Activated T-helper 1 cell treated with anti-CD3 and anti-CD28 coated beads, Interleukin-2, amount 50 U/mL, for 16 hours (primary cell): ENCODE measurements at regions not wholly inside any gene's neighbourhood (a gene's known extent, or its start where the extent isn't known, plus 50 kb on each side); places are given as distances from the start of the nearest gene placed in this dataset.

Experiments used
- DNase-seq, 2 donors: peaks; one replicate each; pipeline ENCODE4 v3.0.0-alpha.2; 2020; ENCODE audit warnings: low read depth in 1 of 2, low spot score in 1 of 2

DNA sequence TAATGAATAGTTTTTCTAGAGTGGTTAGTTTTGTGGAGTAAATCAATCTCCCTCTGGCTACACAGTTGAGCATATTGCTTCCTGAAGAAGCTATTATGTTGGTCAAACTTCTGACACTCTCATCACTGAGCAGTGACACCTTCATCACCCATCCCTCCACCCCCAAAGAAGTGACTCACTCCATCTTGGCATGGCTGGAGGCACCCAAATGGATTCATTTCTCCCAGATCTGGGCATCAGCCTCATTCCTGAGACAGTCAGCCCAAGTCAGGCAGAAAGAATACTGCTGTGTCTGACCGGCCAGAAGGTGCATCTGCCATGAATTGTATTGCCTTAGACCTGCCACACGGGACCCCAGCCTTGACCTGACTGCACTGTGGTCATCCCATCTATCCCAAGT, 117.0 kb upstream of the HABP2 start:
- no peak for DNase-seq

GRCh38 chr10:113436851-113437250, 116.0 kb upstream of the HABP2 start:
- no peak for DNase-seq

DNA sequence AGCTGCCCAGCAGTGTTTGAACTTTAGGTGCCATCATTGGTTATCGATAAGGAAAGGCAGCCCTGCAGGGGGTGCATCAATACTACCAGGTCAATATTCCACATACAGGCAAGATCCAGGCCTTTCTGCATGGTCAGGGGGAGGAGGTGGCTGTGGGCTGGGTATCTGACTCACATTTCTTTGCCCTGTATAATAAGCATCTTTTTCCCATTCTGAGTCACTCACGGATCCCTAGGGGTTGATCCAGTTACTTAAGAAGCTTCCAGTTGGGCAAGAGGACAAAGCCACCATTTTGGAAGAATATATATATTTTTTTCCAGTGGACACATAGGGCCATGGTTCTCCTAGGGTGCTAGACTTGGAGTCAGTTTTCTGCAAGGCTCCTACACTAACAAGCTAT, 114.2 kb upstream of the HABP2 start:
- DNase-seq = no peak

GRCh38 chr10:113441220-113441619, 111.6 kb upstream of the HABP2 start:
- DNase-seq = no peak

GRCh38 chr10:113441686-113442270, 111.1 kb upstream of the HABP2 start:
- no peak for DNase-seq

DNA sequence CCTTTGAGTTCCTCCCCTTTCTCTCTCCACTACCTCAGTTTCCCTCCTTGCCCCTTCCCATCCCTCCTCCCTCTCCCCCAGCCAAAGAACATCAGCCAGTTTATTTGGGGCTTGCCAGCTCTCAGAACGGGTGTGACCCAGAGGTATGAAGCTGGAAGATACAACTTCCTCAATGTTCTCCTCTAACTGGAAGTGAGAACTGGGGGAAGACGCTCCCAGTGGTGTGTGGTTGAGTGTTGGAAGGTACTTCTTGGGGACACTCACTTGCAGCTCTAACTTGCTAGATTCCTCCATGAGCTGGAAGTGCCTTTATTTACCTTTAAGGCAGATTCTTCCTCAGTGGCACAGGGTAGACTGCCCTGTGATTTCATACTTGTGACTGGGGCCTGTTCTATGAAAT, 110.5 kb upstream of the HABP2 start:
- no peak for DNase-seq

DNA sequence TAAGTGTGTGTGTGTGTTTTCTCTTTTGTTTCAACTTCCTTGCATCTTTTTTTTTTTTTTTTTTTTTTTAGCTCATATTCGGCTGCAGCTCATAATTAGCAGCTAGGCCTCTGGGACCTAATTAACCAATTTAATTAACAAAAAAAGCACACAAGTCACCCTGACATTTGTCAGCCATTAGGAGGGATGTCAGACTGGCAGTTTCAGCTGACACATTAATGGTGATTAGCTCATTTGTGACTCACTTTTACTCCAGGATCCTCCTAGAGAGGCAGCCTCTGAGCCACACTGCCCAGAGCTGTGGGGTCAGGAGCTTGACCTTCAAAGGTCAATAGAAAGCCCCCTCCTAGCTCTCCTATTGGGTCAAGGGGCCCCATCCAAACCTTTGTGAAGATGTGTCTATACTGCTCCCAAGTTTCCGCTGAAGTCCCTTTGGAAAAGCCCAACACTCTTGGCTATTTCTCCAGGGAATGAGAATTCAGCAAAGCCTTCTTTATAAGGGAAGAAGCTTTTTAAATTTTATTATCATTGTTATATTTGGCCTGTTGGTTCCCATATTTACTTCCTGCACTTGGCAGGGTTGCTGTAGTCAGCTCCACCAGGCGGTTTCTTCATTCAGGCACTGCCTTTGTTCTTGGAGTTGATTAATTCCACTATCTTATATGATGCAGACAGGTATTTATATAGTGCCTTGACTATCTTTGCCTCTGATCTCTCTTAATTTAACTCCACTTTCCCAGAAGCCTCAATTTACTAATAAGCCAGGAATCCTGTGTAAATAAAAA, 109.5 kb upstream of the HABP2 start:
- no peak for DNase-seq

GRCh38 chr10:113444766-113445365, 108.0 kb upstream of the HABP2 start:
- no peak for DNase-seq

DNA sequence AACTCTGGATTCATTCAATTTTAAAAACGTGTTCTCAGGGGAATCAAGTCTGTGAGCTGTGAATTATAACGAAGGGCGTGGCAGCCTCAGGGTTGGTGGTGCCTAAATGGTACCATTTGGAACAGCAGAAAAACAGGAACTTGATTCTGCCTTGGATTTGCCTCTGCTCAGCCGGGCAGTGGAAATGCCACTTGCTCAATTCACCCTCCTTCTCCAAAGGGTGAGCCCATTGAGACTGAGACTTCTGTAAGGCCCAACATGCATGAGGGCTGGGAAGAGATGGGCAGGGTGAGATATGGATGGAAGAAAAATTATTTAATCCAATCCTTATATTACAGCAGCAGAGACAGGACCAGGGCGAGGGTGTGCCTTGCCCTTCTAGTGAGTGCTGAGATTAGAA, 107.1 kb upstream of the HABP2 start:
- no peak for DNase-seq

DNA sequence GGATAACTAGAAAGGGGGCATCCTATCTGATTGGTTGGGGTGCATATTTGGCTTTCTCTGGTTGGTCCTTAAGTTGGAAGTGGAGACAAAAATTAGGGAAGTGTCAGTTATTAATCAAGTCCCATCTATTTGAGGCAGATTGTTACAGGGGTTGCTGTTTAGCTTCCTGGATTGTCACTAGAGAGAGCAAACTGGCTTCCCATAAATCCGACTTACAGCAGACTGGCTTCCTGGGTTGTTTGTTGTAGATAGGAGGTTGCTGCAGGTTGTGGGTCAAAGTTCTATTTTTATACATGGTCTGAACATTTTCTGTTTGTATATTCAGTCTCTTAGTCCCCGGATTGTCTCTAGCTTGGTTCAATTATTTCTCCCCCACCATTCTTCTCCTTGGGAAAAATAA, 106.1 kb upstream of the HABP2 start:
- DNase-seq = no peak

- DNase-seq = no peak
Observed at GRCh38 chr10:113447278-113447677, 105.6 kb upstream of the HABP2 start.

- no peak for DNase-seq
Observed at GRCh38 chr10:113449006-113449695, 103.7 kb upstream of the HABP2 start.

- DNase-seq = no peak
Observed at GRCh38 chr10:113450046-113450804, 102.6 kb upstream of the HABP2 start.

DNA sequence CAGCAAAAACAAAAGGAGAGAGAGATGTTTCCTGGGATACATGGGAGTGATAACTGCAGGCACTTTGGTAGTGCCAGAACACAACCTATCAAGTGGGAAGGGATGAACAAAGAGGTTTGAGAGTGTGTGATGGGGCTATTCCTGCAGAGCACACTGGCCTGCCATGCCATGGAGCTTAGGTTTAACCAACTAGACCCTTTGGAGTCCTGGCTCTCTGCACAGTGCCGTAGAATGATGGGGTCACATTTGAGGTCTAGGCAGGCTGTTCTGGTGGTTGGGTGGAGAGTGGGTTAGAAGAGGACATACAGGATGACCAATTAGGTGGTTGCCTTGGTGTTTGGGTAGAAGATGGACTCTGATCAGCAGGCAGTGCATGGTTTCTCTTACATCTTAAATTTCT, 101.9 kb upstream of the HABP2 start:
- no peak for DNase-seq

- DNase-seq = no peak
Observed at GRCh38 chr10:113452146-113452845, 100.6 kb upstream of the HABP2 start.

- no peak for DNase-seq
Observed at GRCh38 chr10:113453351-113453750, 99.5 kb upstream of the HABP2 start.

DNA sequence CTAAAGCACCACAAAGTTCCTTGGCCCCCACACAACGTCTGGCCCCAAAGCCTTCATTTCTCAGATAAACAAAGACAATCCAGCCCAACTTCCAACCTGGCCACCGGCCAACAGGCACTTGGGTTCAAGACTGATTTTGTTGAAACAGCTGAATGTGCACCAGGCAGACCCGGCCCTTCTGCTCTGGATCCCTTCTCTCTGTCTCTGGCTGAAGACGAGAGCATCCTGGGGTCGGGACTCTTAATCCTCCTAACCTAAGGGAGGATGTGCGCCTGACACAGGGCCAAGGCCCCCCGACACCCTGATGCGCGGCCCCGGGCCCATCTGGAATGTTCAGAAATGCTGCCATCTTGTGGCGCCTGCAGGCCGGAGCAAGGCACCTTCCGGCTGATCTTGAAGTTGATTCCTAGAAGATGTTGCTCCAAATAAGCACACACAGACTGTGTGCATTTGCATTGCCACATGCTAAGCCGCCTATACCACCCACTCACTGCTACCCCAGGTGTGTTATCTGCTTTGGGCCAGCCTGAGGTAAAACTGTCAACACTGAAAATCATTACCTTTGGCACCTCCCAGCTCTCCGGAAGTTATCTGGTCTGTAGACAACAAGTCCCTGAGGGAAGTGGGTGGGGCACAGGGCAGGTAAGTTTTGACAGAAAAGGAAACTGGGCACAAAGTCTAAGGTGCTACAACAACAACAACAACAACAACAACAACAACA, 98.4 kb upstream of the HABP2 start:
- DNase-seq = no peak

DNA sequence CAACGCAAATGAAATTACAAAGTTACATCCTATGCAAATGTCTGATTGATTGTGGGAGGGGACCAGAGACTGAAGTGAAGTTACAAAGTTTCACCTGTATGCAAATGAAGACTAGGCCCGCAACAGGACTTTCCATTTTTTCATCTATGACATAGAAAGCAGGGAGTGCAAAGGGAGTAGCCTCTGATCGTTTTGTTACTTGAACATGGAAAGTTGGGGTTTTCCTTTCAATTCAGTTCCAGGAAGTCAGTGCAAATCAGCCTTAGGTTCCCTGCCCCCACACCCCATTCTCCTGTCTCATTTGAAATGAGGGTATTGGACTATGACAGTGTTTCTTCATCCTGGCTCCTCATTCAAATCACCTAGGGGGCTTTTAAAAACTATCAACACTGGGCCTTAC, 96.9 kb upstream of the HABP2 start:
- DNase-seq = no peak

DNA sequence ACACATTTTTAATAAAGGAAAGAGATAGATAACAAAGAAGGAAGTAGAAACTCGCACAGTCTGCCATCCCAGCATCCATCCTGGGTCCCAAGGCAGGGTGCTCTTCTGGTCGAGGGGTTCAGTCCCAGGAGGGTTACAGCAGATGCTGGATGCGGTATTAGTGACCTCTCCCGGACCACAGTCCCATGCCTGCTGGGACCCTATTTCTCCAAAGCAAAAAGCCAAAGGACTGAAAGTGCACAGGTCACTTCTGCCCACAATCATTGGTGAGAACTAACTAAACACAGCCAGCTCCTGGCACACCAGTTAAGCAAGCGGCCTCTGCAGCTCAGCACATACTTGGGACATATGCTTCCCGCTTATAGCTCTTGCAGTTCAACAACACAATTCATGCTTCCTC, 96.1 kb upstream of the HABP2 start:
- DNase-seq = no peak

DNA sequence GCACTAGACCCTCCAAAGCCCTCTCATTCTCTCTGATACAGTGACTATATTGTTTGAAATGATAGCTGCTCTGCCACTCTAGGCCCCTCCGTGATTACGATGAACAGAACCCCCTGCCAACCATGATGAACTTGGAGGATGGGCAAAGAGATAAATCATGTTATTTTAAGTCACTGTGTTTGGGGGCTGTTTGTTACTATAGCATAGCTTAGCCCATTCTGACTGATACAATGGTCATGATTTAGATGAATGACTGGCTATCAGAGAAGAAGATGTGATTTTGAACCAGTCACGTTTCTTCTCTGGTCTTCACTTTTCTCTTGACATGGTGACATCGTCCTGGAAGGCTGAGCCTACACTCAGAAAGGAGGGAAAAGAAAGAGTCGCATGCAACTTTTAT, 95.4 kb upstream of the HABP2 start:
- no peak for DNase-seq
